ENCODE measurements at regions not wholly inside any gene's neighbourhood (a gene's known extent, or its start where the extent isn't known, plus 50 kb on each side); places are given as distances from the start of the nearest gene placed in this dataset.

- BruUV-seq (replicated peaks): no TSS peak
- H3K36me3 ChIP-seq (ENCODE audit: control insufficient read depth in 2 of 2, insufficient read depth in 2 of 2, low read length in 1 of 2): no peaks in the 10 kb centered on the region
Measured at GRCh38 chr12:126282691-126283090, 1217.5 kb downstream of the AACS start.

GRCh38 chr12:126286203-126286602 lies 1221.0 kb downstream of the AACS start:
- H3K4me1 ChIP-seq (ENCODE audit: control insufficient read depth, insufficient read depth, low read length): no peaks in the 10 kb centered on the region
- no peak overlapping the region for H3K4me2 ChIP-seq (ENCODE audit: control insufficient read depth, insufficient read depth)
- no peak overlapping the region for H2AFZ ChIP-seq (ENCODE audit: control insufficient read depth, low read depth, low read length)
- ATAC-seq (no peak), FAIRE-seq (no peak), DNase-seq (ENCODE audit: low read depth, low spot score) (no peak)
- TF ChIP-seq, protein P1, sequence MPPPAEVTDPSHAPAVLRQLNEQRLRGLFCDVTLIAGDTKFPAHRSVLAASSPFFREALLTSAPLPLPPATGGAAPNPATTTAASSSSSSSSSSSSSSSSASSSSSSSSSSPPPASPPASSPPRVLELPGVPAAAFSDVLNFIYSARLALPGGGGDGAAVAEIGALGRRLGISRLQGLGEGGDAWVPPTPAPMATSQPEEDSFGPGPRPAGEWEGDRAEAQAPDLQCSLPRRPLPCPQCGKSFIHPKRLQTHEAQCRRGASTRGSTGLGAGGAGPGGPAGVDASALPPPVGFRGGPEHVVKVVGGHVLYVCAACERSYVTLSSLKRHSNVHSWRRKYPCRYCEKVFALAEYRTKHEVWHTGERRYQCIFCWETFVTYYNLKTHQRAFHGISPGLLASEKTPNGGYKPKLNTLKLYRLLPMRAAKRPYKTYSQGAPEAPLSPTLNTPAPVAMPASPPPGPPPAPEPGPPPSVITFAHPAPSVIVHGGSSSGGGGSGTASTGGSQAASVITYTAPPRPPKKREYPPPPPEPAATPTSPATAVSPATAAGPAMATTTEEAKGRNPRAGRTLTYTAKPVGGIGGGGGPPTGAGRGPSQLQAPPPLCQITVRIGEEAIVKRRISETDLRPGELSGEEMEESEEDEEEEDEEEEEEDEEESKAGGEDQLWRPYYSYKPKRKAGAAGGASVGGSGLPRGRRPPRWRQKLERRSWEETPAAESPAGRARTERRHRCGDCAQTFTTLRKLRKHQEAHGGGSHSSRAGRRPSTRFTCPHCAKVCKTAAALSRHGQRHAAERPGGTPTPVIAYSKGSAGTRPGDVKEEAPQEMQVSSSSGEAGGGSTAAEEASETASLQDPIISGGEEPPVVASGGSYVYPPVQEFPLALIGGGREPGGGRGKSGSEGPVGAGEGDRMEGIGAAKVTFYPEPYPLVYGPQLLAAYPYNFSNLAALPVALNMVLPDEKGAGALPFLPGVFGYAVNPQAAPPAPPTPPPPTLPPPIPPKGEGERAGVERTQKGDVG (CRISPR knock-in tag; IDR thresholded peaks at IDR 0.05): no peak
- TF ChIP-seq, protein P2, sequence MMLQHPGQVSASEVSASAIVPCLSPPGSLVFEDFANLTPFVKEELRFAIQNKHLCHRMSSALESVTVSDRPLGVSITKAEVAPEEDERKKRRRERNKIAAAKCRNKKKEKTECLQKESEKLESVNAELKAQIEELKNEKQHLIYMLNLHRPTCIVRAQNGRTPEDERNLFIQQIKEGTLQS (IDR thresholded peaks at IDR 0.05; ENCODE audit: borderline replicate concordance, extremely low read depth, low read depth, low read length): no peak
- TF ChIP-seq MTA2 (IDR thresholded peaks at IDR 0.05; ENCODE audit: low read depth) (no peak), YY1 (IDR thresholded peaks at IDR 0.05; ENCODE audit: low read depth, low read length) (no peak), GABPA (IDR thresholded peaks at IDR 0.05; ENCODE audit: low read depth) (no peak), ZNF384 (IDR thresholded peaks at IDR 0.05; ENCODE audit: borderline replicate concordance, low read depth, low read length) (no peak)
- H3K4me3 ChIP-seq: no peak overlapping the region
- no TSS peak for BruUV-seq (replicated peaks)
- H3K9me3 ChIP-seq (replicated peaks; ENCODE audit: control insufficient read depth, insufficient read depth, low read length): no peaks in the 10 kb centered on the region
- H4K20me1 ChIP-seq (ENCODE audit: control insufficient read depth, insufficient read depth): no peaks in the 10 kb centered on the region
- no peak overlapping the region for H3K9ac ChIP-seq (ENCODE audit: control insufficient read depth, insufficient read depth, low read length)
- ChIA-PET RAD21 (ENCODE audit: unreplicated experiment) (interaction anchor here (0.6 kb wide), 1 partner anchor 110 kb away, joined by 3 read pairs; no protein-coding TSS in a partner anchor), POLR2A (no interaction called here), CTCF (no interaction called here), SMC1A (ENCODE audit: uncharacterized antibody, unreplicated experiment) (no interaction called here)
- WGBS (ENCODE audit: insufficient coverage, insufficient replicate concordance, low lambda C conversion rate, missing lambda C conversion rate): 4% methylated on average over 1 of the region's 1 CpG
- no peaks in the 10 kb centered on the region for H3K79me2 ChIP-seq (ENCODE audit: control insufficient read depth, insufficient read depth, low read length)
- intact Hi-C loops (cut with micrococcal nuclease; ENCODE audit: unreplicated experiment): no loop called here
- H3K27ac ChIP-seq (ENCODE audit: control insufficient read depth, insufficient read depth): no peak overlapping the region
- no peaks in the 10 kb centered on the region for H3K36me3 ChIP-seq (ENCODE audit: control insufficient read depth in 2 of 2, insufficient read depth in 2 of 2, low read length in 1 of 2)
- in situ Hi-C loops (cut with MboI): no loop called here
- H3K27me3 ChIP-seq (replicated peaks in 1 of 2; ENCODE audit: control insufficient read depth in 2 of 2, insufficient read depth in 2 of 2, low read length in 1 of 2): no peaks in the 10 kb centered on the region

More at GRCh38 chr12:126282691-126283090, 1217.5 kb downstream of the AACS start:
- no peaks in the 10 kb centered on the region for H3K9me3 ChIP-seq (replicated peaks; ENCODE audit: control insufficient read depth, insufficient read depth, low read length)
- TF ChIP-seq SPI1 (IDR thresholded peaks at IDR 0.05; ENCODE audit: borderline replicate concordance, insufficient read depth, low read depth, low read length) (no peak), TCF3 (IDR thresholded peaks at IDR 0.05; ENCODE audit: borderline replicate concordance, insufficient read depth, low read depth, low read length) (no peak), PAX5 (IDR thresholded peaks at IDR 0.05; ENCODE audit: borderline replicate concordance, low read depth, low read length) (no peak), NRF1 (conservative IDR thresholded peaks at IDR 0.05; ENCODE audit: low read depth, low read length) (no peak)
- TF ChIP-seq, protein P3, sequence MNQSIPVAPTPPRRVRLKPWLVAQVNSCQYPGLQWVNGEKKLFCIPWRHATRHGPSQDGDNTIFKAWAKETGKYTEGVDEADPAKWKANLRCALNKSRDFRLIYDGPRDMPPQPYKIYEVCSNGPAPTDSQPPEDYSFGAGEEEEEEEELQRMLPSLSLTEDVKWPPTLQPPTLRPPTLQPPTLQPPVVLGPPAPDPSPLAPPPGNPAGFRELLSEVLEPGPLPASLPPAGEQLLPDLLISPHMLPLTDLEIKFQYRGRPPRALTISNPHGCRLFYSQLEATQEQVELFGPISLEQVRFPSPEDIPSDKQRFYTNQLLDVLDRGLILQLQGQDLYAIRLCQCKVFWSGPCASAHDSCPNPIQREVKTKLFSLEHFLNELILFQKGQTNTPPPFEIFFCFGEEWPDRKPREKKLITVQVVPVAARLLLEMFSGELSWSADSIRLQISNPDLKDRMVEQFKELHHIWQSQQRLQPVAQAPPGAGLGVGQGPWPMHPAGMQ (IDR thresholded peaks at IDR 0.05; ENCODE audit: borderline replicate concordance): no peak
- no peak overlapping the region for H3K4me3 ChIP-seq
- no peak for FAIRE-seq
- H3K4me2 ChIP-seq (ENCODE audit: control insufficient read depth, insufficient read depth): no peak overlapping the region
- SMC1A ChIA-PET (ENCODE audit: uncharacterized antibody, unreplicated experiment): no interaction called here
- no peak overlapping the region for H3K27ac ChIP-seq (ENCODE audit: control insufficient read depth, insufficient read depth)
- CTCF ChIA-PET: no interaction called here
- 6% methylated on average over 4 of the region's 4 CpGs for WGBS (ENCODE audit: insufficient coverage, insufficient replicate concordance, low lambda C conversion rate, missing lambda C conversion rate)
- RAD21 ChIA-PET (ENCODE audit: unreplicated experiment): no interaction called here
- no peak overlapping the region for H3K9ac ChIP-seq (ENCODE audit: control insufficient read depth, insufficient read depth, low read length)
- no peaks in the 10 kb centered on the region for H4K20me1 ChIP-seq (ENCODE audit: control insufficient read depth, insufficient read depth)
- no peaks in the 10 kb centered on the region for H3K79me2 ChIP-seq (ENCODE audit: control insufficient read depth, insufficient read depth, low read length)
- no peak for DNase-seq (ENCODE audit: low read depth, low spot score)
- H3K27me3 ChIP-seq (replicated peaks in 1 of 2; ENCODE audit: control insufficient read depth in 2 of 2, insufficient read depth in 2 of 2, low read length in 1 of 2): no peaks in the 10 kb centered on the region
- in situ Hi-C loops (cut with MboI): no loop called here
- POLR2A ChIA-PET: no interaction called here
- H2AFZ ChIP-seq (ENCODE audit: control insufficient read depth, low read depth, low read length): no peak overlapping the region
- no peak for ATAC-seq
- no peaks in the 10 kb centered on the region for H3K4me1 ChIP-seq (ENCODE audit: control insufficient read depth, insufficient read depth, low read length)
- intact Hi-C loops (cut with micrococcal nuclease; ENCODE audit: unreplicated experiment): no loop called here
